ENCODE measurements at regions not wholly inside any gene's neighbourhood (a gene's known extent, or its start where the extent isn't known, plus 50 kb on each side); places are given as distances from the start of the nearest gene placed in this dataset.

GRCh38 chr13:109593230-109593629, 193.2 kb downstream of the IRS2 start:
- TF ChIP-seq EZH2phosphoT487 (IDR thresholded peaks at IDR 0.05; ENCODE audit: insufficient read depth, low read depth) (no peak), EZH2 (IDR thresholded peaks at IDR 0.05; ENCODE audit: insufficient read depth, poor library complexity, severe bottlenecking) (no peak)
